ENCODE measurements at regions not wholly inside any gene's neighbourhood (a gene's known extent, or its start where the extent isn't known, plus 50 kb on each side); places are given as distances from the start of the nearest gene placed in this dataset.
A peak's percentile ranks its signal among the peaks of the same experiment; 100 is the strongest.

DNA sequence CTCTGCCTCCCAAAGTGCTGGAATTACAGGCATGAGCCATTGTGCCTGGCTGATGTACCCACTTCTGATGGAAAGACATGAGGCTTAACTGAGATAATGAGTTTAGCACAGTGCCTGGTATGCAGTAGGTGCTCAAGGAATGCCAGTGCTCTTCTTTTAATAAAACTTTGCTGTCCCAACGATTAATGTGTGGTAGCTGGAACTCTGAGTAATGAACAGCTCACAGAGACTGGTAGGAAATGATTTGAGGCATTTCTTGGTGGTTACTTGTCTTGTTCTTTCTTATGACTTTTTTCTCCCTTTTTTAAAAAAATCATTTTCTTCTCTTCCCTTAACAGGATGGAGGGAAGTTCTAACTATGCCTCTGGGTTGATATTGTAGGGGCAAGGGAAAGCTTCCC is 235.7 kb upstream of the PWP1 start:
- no peak for FAIRE-seq

DNA sequence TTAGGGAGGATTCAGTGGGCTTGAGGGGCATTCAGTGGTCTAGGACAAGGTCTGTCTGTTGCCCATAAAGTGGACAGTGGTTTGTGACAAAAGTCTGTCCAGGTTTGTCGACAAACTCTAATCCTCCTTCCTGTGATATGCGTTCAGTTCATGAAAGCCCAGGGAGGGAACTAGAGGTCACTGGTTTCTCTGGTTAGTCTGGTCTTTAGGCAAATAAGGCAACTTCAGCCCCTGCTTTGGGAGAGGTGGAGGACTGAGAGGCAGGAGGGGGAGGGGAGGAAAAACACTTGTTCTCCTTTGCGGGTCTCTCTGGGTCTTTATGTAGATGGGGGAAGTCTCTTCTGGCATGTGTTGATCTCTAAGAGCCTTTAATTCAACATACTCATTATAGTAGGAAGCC is 235.1 kb upstream of the PWP1 start:
- no peak for FAIRE-seq

DNA sequence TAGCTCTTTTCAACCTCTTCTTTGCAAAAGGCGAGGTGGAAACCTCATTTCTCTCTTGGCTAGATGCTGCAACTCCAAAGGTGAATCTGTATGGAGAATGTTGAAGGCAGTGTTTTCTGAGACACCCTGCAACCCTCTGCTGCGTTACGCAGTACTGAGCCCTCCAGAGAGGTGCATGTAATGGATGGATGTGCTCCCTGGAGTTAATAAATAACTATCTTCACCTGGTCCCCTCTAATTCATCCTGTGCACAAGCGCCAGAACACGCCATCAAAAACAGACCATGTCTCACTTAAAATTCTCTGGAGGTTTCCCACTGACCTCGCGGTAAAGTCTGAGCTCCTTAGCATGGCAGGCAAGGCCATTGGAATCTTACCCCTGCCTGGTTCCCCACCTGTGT is 234.4 kb upstream of the PWP1 start:
- no peak for FAIRE-seq

DNA sequence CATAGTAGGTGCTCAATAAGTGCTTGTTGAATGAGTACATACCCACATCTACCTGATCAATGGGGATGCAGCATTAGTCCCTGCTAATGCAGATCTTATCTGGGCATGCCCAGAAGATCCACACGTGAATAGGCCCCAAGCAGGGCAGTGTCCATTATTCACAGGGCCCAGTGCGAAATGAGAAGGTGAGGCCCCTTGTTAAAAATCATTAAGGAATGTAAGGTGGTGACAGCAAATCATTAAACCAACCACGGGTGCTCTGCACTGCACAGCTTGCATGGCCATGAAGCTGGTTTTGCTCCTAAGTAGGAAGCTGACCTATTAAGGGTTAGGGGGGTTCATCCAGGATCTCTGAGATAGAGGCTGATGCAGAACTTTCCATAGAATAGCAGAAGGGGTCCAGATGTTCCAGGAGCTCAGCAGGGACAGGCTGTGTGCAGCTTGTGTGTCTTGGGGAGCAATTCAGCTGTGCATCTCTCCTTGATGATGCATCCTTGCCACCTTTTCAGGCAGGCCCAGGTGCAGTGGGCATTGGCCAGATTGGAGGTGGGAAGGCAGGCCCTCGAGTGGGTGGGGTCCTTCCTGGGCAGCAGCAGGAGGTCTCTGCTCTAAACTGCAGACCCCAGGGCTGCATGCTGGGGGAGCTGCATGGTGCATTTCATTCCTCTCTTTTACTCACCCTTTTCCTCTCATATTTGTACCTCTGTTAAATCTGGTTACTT is 231.3 kb upstream of the PWP1 start:
- FAIRE-seq = no peak

DNA sequence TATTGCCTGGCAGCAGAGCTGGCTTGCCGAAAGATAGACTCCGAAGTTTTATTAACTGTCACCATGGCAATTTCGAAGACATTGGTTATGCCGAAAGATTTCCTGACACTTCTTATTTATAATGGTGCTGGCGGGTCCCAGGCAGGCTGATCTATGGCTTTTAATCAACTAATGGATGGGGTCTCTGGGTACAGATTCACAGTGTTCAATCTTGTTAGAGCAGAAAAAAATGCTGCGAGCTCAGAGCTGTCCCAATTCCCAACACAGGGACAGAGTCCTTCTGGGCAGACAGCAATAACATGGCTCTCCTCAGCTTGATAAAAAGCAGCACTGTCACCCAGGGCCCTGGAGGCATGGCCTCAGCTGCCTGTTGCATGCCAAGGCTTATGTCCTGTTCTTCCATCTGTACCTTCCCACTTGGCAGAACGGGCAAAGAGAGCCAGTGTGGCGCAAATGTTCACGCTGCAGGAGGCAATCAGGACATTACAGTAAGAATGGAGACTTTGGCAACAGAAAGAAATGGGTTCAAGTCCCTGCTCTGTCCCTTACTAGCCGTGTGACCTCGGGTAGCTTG is 228.2 kb upstream of the PWP1 start:
- FAIRE-seq = no peak

DNA sequence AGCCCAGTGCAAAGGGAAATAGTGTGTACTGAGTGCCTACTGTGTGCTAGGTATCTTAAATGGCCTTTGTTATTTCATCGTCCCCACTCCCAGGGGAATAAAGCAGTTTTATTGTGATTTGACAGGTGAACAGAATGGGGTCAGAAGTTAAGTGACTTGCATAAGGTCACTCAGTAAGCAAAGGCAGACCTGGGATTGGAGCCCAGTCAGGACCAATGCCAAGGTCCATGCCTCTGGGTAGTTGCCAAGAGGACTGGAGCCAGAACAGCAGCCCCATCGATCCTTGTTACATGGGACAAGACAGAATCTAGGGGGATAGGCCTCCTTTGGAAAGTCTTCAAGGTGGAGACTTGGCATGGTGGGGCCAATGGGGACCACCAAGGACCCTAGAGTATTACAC is 227.4 kb upstream of the PWP1 start:
- no peak for FAIRE-seq

DNA sequence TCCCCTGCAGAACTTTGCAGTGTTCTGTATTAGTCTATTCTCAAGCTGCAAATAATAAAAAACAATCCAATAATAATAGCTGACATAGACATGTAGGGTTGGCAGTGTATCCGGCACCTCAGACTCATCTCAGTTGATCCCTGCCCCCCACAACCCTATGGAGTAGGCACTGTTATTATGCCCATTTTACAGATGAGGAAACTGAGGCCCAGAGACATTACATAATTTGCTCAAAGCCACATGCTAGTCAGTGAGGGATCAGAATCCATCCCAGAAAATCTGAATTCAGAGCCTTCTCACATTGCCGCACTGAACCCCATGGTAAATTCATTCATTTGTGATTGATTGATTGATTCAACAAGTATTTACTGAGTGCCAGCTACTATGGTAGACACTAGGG is 226.6 kb upstream of the PWP1 start:
- FAIRE-seq = no peak

DNA sequence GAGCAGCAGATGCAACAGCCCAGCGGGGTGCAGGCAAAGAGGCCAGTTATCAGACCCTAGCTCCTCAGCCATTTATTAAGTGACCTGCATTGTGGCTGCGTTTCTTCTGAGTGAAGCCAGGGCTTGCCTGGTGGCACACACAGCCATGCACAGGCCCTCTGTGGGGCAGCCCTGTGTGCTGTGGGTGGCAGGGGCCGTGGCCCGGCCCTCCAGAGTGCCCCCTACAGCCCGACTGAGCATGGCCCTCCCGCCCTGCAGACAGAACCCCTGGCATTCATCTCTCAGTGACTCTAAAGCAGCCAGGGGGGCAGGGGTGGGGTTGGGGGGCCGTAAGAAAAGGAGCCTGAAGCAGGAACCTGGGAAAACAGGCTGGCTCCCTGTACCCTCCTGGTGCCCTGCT is 226.0 kb upstream of the PWP1 start:
- FAIRE-seq = no peak

DNA sequence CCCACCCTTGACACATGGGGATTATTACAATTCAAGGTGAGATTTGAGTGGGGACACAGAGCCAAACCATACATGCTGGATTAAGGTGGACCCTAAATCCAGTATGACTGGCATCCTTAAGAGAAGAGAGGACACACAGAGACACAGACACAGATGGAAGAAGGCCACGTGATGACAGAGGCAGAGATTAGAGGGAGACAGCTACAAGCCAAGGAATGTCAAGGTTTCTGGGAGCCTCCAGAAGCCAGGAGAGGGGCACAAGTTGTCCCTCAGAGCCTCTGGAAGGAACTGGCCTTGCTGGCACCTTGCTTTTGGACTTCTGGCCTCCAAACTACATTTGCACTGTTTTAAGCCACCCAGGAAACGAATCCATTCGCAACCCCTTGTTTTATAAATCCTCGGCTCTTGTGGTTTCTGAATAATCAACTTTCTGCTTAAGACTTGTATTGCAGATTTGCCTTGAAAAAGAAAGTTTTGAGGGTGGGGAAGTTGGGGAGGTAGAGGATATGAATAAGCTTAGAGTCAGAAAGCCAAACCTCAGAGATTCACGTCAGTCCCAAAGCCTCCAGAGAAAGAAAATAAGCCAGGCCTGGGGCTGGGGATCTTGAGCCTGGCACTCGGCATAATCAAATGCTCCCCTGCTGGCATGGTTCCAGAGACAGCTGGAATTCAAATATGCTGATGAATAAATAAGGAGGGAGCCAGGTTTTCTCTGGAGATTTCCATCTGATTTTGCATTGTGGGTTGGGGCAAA is 224.2 kb upstream of the PWP1 start:
- no peak for FAIRE-seq

DNA sequence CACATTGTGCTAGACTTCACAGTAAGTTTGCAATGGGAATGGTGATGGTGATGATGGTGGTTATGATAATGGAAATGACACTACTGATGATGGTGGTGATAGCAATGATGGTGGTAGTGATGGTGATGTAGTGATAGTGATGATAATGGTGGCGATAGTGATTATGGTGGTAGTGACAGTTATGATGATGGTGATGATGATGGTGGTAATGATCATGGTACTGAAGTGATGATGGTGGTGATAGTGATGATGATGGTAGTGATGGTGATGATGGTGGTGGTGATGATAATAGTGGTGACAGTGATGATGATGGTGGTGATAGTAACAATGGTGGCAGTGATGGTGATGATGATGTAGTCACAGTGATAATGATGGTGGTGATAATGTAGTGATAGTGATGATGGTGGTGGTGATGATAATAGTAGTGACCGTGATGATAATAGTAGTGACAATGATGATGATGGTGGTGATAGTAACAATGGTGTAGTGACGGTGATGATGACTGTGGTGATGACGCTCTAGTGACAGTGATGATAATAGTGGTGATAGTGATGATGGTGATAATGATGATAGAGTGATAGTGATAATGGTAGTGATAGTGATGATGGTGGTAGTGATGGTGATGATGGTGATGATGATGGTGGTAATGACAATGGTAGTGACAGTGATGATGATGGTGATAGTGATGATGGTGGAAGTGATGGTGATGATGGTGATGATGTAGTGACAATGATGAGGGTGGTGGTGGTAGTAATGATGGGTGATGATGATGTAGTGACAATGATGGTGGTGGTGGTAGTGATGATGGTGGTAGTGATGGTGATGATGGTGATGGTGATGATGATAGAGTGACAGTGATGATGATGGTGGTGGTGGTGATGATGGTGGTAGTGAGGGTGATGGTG is 222.9 kb upstream of the PWP1 start:
- no peak for FAIRE-seq

DNA sequence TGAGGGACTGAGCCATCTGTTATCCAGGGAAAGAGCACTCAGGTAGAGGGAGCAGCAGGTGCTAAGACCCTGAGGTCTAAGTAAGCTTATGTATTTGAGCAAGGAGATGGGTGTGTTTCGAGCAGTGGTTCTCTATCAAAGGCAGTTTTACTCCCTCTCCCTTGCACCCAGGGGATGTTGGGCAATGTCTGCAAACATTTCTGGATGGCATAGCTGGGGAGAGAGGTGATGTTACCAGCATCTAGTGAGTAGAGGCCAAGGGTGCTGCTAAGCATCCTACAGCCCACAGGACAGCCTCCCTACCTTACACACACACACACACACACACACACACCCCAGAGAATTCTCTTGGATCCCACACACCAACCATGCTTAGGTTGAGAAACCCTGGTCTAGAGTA is 221.0 kb upstream of the PWP1 start:
- FAIRE-seq = no peak

DNA sequence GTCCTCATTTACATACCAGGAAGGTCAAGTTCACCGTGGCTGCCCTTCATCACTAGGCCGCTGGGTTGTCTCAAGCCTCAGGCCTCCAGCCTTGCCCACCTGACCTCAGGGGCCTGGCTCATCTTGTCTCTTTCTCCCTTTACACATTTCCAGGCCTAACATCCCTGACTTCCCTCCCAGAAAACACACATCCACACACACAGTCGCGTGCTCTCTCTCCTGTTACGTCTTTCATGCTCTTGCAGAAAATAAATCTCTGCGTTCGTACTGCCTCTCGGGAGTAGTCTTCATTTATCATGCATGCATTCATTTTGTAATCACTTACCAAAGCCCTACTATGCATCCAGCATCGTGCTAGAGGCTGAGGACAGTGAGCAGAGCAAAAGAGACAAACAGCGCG is 220.0 kb upstream of the PWP1 start:
- no peak for FAIRE-seq

DNA sequence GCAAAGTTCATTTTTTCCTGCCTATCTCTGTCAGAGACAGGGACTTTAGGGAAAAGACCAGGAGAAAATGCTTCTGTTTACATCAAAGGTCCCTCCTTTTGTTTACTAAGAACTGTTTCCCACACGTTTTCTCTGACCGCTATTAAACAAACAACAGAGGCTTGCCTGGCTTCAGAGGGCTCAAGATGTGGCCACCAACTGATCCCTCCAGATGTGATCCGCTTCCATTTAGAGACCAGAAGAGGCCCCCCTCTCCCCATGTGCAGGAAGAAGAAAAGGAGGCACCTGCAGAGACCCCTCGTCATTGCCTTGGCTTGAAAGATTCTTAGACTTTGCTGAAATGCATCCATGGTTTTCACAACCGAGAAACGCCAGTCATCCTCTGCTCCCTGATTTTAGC is 217.9 kb upstream of the PWP1 start:
- FAIRE-seq = no peak

DNA sequence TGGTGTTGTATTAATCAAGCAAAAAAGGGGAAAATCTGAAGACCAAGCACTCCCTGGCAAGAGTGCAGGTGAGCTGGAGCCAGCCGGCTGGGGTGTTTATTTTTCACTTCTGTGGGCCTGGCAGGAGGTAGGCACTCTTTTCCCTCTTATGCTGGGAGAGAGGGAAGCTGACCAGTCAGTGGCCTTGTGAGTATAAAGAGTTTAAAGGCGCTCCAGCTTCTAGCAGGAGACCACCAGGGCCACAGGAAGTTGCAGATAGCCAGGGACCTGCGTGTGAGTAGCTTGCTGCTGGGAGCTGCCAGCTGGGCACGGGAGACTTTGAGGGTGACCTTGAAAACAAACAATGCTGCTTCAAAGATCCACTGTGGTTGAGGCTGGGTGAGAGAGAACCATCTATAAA is 217.4 kb upstream of the PWP1 start:
- FAIRE-seq = peak; percentile 94

DNA sequence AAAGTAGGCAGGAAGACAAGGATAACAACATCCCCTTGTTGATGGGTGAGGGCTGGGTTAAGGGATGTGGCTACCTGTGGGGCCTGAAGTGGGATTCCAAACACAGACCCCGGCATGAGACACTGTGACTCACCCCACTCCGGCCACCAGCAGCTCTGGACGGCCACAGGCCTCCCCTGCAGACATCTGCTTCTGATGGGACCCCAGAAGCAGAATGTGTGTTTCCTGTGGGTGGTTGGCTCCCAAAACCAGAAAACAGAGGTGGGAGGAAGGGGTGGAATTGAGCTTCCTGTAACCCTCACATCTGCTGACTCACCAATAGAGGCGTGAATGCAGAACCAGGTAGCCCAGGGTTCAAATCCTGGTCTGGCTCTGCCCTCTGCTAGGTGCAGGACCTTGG is 216.6 kb upstream of the PWP1 start:
- FAIRE-seq = no peak

DNA sequence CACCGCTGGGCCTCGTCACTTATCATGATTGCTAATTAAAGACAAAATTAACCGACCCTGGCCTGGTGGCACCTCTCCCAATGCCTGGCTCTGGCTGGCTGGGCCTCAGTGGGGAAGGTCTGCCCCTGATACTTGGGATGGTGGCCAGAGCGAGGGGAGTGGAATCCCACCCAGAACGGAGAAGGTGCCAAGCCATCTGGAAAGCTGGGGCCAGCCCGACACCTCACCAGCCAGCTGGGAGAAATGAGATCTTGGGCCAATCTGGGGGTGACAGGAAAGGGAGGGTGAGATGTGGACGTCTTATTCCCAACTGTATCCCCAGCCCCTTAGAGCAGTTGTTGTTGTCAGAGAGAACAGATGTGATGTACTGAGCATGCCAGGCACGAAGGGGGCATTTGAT is 215.0 kb upstream of the PWP1 start:
- no peak for FAIRE-seq

DNA sequence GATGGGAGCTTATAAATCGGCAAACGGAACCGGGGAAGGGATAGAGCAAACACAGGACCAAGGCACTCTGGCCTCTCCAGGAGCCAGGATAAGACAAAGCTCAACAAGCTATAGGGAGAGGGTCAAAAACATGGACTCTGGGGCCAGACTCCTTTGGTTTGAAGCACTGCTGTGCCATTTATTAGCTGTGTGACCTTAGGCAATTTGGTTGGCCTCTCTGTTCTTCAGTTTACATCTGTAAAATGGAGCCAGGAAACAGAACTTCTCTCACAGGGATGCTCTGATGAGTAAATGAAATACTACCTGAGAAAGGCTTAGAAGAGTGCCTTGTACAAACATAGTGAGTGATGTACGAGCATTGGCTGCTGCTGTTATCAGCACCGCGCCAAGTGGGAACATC is 213.3 kb upstream of the PWP1 start:
- no peak for FAIRE-seq

DNA sequence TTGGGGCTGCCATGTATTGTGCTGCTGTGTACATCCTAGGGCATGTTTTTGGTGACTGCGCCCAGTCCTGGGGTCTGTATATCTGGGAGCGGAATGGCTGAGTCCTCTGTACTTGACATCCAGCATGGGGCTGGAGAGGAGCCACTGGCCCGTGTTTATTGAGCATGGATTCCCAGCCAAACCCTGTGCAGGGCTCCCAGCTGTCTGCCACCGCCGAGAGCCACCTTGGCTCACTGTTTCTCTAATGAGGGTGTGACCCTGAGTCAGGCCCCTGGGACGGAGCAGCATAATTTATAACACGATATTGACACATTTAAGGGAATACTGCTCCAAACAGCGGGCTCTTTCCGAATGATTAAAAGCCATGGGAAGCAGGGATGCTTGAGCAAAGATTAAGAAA is 211.5 kb upstream of the PWP1 start:
- FAIRE-seq = no peak

DNA sequence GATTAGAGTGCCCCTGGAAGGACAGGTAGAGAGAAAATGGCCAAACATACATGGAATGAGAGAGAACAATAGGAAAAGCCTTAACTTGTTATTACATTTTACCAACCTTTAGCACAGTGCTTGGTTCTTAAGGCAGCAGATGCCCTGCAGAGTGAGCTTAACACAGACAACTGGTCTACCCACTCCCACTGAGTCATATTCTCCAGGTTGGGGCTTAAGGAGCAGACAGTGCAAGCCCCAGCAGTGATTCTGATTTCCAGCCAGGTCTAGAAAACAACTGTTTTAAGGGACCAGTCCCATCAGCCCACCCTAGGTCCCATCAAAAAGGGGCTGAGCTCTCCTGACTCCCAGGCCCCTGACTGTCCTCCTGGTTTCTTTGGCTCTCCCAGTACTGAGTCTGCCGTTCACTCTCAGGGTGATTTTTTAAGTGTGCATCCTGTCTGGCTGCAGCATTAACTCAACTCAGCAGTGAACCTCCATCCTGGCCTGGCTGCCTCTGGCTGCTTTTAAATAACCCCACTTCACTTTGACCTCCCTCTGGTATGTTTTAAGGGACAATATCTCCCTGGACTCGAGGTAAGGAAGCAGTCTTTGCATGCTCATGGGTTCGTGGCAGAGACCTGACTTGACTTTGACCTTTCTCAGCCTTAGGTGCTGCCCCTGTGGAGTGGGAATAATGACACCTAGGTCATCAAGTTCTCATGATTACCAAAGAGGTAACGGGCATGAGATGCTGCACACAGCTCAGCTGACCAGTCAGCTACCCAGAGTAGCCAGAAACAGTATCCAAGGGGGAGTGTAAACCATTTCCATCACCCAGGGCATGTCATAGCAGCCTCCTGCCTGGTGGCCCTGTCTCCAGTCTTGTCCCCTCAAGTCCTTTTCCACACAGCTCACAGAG is 210.7 kb upstream of the PWP1 start:
- FAIRE-seq = no peak

DNA sequence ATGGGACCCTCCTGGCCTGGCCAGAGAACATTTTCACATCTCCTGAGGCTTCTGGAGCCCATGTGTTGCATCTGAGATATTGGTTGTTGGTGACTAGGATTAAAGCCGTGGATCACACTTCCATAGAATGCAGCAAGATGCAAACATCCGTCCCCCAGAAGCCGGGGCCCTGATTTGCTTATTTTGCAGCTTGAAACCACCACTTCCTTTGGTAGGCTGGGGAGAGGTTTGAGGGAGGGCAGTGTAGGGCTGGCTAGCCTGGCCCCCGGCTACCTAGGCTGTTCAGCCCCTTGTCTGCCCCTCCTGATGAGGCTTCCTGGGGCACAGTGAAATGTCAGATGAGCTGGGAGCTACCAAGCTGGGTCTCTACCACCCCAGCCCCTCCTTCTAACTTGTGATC is 209.7 kb upstream of the PWP1 start:
- FAIRE-seq = no peak

DNA sequence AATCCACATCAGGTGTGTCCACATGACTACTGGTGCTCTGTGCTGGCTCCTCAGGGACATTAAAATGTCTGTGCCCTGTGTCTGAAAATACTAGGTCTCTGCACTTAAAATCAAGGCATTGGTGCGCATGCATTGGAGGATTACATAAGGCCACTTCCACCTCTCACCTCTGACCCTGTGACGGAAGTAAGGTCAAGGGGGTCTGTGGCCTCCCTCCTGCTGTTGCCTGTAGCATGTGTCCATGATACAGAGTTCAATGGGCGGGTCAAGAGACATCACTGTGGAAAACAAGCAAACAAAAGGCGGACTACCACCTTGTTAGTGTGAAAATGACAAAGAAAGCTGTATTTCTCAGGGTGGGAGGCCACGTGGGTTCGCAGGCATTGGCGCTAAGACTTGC is 208.6 kb upstream of the PWP1 start:
- no peak for FAIRE-seq

DNA sequence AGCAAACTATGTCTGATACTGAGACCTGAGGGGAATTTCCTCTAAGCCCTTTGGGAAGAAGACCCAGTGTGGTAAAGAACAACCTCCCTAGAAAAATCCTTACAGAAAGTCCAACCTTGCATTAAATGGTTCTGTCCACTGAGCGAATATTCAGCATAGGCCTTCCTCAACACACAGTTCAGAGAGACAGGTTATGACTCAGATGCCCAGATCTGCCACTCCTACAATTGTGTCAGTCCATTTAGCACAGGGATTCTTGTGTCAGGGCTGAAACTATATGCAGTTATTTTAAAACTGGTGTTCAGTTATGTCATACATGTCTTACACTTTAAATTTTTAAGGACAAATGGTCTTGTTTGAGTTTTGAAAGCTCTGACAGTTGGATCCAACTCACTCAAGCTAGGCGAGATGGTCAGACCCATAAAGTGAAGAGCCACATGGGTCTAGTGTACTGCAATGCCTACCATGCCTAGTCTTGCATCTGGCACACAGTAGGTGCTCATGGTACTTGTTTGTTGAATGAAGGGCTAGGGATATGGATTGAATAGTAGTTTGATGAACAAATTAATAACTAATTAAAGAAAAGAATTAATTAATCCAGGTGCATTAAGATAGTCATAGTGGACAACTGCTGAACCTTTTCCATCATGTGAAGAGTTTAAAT is 207.5 kb upstream of the PWP1 start:
- no peak for FAIRE-seq

Measured in islet of Langerhans (tissue), 1 donor.